HepG2 (cell line): ENCODE measurements at regions not wholly inside any gene's neighbourhood (a gene's known extent, or its start where the extent isn't known, plus 50 kb on each side); places are given as distances from the start of the nearest gene placed in this dataset.

Source experiments
- ATAC-seq: fragments of 200-7000 bp; cut with Tn5 transposase; 3 replicates; pipeline ENCODE4 v1.9.1; 2020; ENCODE audit warnings: mild to moderate bottlenecking, moderate library complexity
- BruUV-seq: library from RNA; stranded (reverse); fragments of 400-500 nt; replicated peaks from 2 replicates; lab custom pipeline; 2021; lab: Mats Ljungman, UMichigan
- CTCF ChIA-PET: fragments of 300-600 bp; formaldehyde crosslinking; extraction: SDS; loops from one replicate; lab custom pipeline; 2021; ENCODE audit warnings: low total read pairs, inconsistent platforms, low intra/inter-chr PET ratio; lab: Yijun Ruan, JAX
- POLR2A ChIA-PET: fragments of 350-600 bp; sonication (Branson Sonifier 250); formaldehyde crosslinking; loops from one replicate; lab custom pipeline; 2020; ENCODE audit warnings: antibody characterized with exemption, inconsistent platforms; lab: Yijun Ruan, JAX
- DNase-seq: peaks from one replicate; pipeline ENCODE4 v3.0.0-alpha.2; 2015; ENCODE audit warnings: low spot score
- FAIRE-seq: peaks from 3 replicates; lab custom pipeline; 2011; peaks lifted over from hg19 to GRCh38; lab: Jason Lieb, UNC
- H2AFZ ChIP-seq: one replicate; pipeline ENCODE4 v1.6.1; 2011; ENCODE audit warnings: low read length, inconsistent platforms
- H3K27ac ChIP-seq: fragments of 300-600 bp; 3 replicates; pipeline ENCODE4 v1.8.0; 2011; ENCODE audit warnings: mixed run types, mild to moderate bottlenecking, mixed read lengths, low read length, inconsistent platforms; ENCODE audit not compliant: insufficient read depth; ENCODE audit errors: extremely low read length
- H3K27me3 ChIP-seq, 2 experiments: fragments of 200-600 bp in 1 of 2; 2 replicates in 1 of 2; 3 replicates in 1 of 2; pipeline versions ENCODE4 v1.6.0 to v1.8.0; 2011; ENCODE audit warnings: low read length in 2 of 2, mild to moderate bottlenecking in 2 of 2, moderate library complexity in 2 of 2, inconsistent platforms in 1 of 2; ENCODE audit not compliant: insufficient read depth in 2 of 2, control insufficient read depth in 1 of 2
- H3K36me3 ChIP-seq, 2 experiments: fragments of 200-600 bp in 1 of 2; replicated peaks in 1 of 2; 2 replicates in 1 of 2; 3 replicates in 1 of 2; pipeline versions ENCODE4 v1.5.1 to v1.8.0; 2011; ENCODE audit warnings: low read length in 2 of 2, inconsistent platforms in 1 of 2; ENCODE audit not compliant: insufficient read depth in 2 of 2, control insufficient read depth in 1 of 2
- H3K4me1 ChIP-seq: 2 replicates; pipeline ENCODE4 v1.5.1; 2012; ENCODE audit warnings: low read length, inconsistent platforms; ENCODE audit not compliant: insufficient read depth
- H3K4me2 ChIP-seq: 2 replicates; pipeline ENCODE4 v1.6.0; 2011; ENCODE audit warnings: low read depth, low read length, inconsistent platforms
- H3K4me3 ChIP-seq, 3 experiments: fragments of 200-600 bp in 1 of 3; sonication (generic), shearing (Covaris generic) in 1 of 3; replicated peaks in 1 of 3; 2 replicates each; pipeline ENCODE4 v1.5.1; 2011 to 2016; ENCODE audit warnings: low read length in 3 of 3, inconsistent platforms in 2 of 3, low read depth in 2 of 3, mild to moderate bottlenecking in 2 of 3, control low read depth in 1 of 3, mixed read lengths in 1 of 3; ENCODE audit not compliant: insufficient read depth in 1 of 3
- H3K79me2 ChIP-seq: one replicate; pipeline ENCODE4 v1.6.1; 2011; ENCODE audit warnings: low read length, inconsistent platforms; ENCODE audit not compliant: insufficient read depth
- H3K9ac ChIP-seq: 2 replicates; pipeline ENCODE4 v1.6.0; 2011; ENCODE audit warnings: mild to moderate bottlenecking, low read depth, low read length, inconsistent platforms; ENCODE audit not compliant: insufficient read depth
- H3K9me3 ChIP-seq: 2 replicates; pipeline ENCODE4 v1.5.1; 2012; ENCODE audit warnings: mild to moderate bottlenecking, low read length
- H4K20me1 ChIP-seq: 2 replicates; pipeline ENCODE4 v1.6.0; 2011; ENCODE audit warnings: inconsistent platforms, mild to moderate bottlenecking, low read length, moderate library complexity; ENCODE audit not compliant: insufficient read depth
- CHCHD3 ChIP-seq: sonication (generic); formaldehyde crosslinking; IDR thresholded peaks from 2 replicates; pipeline ENCODE4 v1.8.0; 2022; ENCODE audit warnings: mild to moderate bottlenecking, missing genetic modification reagents, moderate library complexity
- GATAD1 ChIP-seq: IDR thresholded peaks from 2 replicates; pipeline ENCODE4 v1.6.1; 2016; ENCODE audit warnings: missing genetic modification reagents, missing compliant biosample characterization
- GMEB2 ChIP-seq: IDR thresholded peaks from 2 replicates; pipeline ENCODE4 v1.6.1; 2016; ENCODE audit warnings: missing biosample characterization, missing genetic modification reagents, low read depth
- HOXA7 ChIP-seq: sonication (generic); formaldehyde crosslinking; IDR thresholded peaks from 2 replicates; pipeline ENCODE4 v1.8.1; 2022; ENCODE audit warnings: mild to moderate bottlenecking, missing genetic modification reagents, moderate library complexity
- LCORL ChIP-seq, 2 experiments: fragments of 450-650 bp in 1 of 2; sonication (generic) in 1 of 2; formaldehyde crosslinking in 1 of 2; IDR thresholded peaks; 2 replicates each; pipeline versions ENCODE4 v1.5.0 to v1.6.1; 2017 to 2020; ENCODE audit warnings: antibody characterized with exemption in 1 of 2, missing genetic modification reagents in 1 of 2
- MED13 ChIP-seq: sonication (generic); formaldehyde crosslinking; IDR thresholded peaks from 2 replicates; pipeline ENCODE4 v1.5.0; 2020; ENCODE audit warnings: missing genetic modification reagents
- MLXIP ChIP-seq: sonication (generic); formaldehyde crosslinking; IDR thresholded peaks from 2 replicates; pipeline ENCODE4 v1.9.0; 2021; ENCODE audit warnings: missing genetic modification reagents, borderline replicate concordance
- PATZ1 ChIP-seq: sonication (generic); formaldehyde crosslinking; IDR thresholded peaks from 2 replicates; pipeline ENCODE4 v1.4.0; 2020; ENCODE audit warnings: missing genetic modification reagents
- PRDM4 ChIP-seq: sonication (generic); formaldehyde crosslinking; IDR thresholded peaks from 2 replicates; pipeline ENCODE4 v1.9.0; 2021; ENCODE audit warnings: missing genetic modification reagents, borderline replicate concordance
- REL ChIP-seq: sonication (generic); formaldehyde crosslinking; conservative IDR thresholded peaks from 2 replicates; pipeline ENCODE4 v1.8.0; 2022; ENCODE audit warnings: mild to moderate bottlenecking, missing genetic modification reagents, moderate library complexity
- TBP ChIP-seq: sonication (generic); formaldehyde crosslinking; IDR thresholded peaks from 2 replicates; pipeline ENCODE4 v1.5.0; 2020; ENCODE audit warnings: missing genetic modification reagents
- ZBTB7B ChIP-seq: sonication (generic); formaldehyde crosslinking; IDR thresholded peaks from 2 replicates; pipeline ENCODE4 v1.4.0; 2020; ENCODE audit warnings: missing genetic modification reagents
- ZMYM3 ChIP-seq: sonication (generic); formaldehyde crosslinking; IDR thresholded peaks from 2 replicates; pipeline ENCODE4 v1.5.1; 2020; ENCODE audit warnings: mild to moderate bottlenecking, missing genetic modification reagents
- ZNF12 ChIP-seq: sonication (generic); formaldehyde crosslinking; IDR thresholded peaks from 2 replicates; pipeline ENCODE4 v1.5.0; 2020; ENCODE audit warnings: missing genetic modification reagents
- ZNF569 ChIP-seq: sonication (generic); formaldehyde crosslinking; IDR thresholded peaks from 2 replicates; pipeline ENCODE4 v1.5.0; 2020; ENCODE audit warnings: mild to moderate bottlenecking, missing genetic modification reagents, moderate library complexity, borderline replicate concordance
- WGBS: methylation state at CpG from one replicate; pipeline ENCODE4 v1.1.6; 2017; ENCODE audit warnings: low lambda C conversion rate; 5-methylcytosine and 5-hydroxymethylcytosine counted together
- in situ Hi-C: cut with HindIII; loops from 2 replicates; pipeline ENCODE4 v1.10.0; 2017; ENCODE audit warnings: low pct_unique_long_range_greater_than_20kb; ENCODE audit not compliant: extremely low pct_ligation_motif_present
- intact Hi-C: fragments of 100-400 bp; cut with micrococcal nuclease; formaldehyde crosslinking; loops from one replicate; pipeline ENCODE4 v1.10.0; 2022; ENCODE audit not compliant: unreplicated experiment

GRCh38 chr2:212831671-212832199 lies 293.1 kb upstream of the ERBB4 start:
- WGBS: 81% methylated on average over 38 of the region's 50 CpGs
- H3K36me3 ChIP-seq: no peaks in the 10 kb centered on the region
- no peak overlapping the region for H3K9ac ChIP-seq
- BruUV-seq: no TSS peak
- no peak overlapping the region for H3K27ac ChIP-seq
- H3K4me1 ChIP-seq: no peaks in the 10 kb centered on the region
- no peak for DNase-seq
- intact Hi-C loops (no loop called here), in situ Hi-C loops (no loop called here)
- no peak overlapping the region for H2AFZ ChIP-seq
- no peak overlapping the region for H3K4me3 ChIP-seq
- H4K20me1 ChIP-seq: no peaks in the 10 kb centered on the region
- ChIA-PET CTCF (no interaction called here), POLR2A (no interaction called here)
- peaks cover 72% of the 10 kb centered on the region for H3K9me3 ChIP-seq
- no peak for TF ChIP-seq ZMYM3 (CRISPR knock-in tag)
- TF ChIP-seq MED13 (CRISPR knock-in tag): no peak
- no peak for TF ChIP-seq LCORL (IDR thresholded peaks at IDR 0.05)
- no peak for TF ChIP-seq LCORL (CRISPR knock-in tag; IDR thresholded peaks at IDR 0.05)
- TF ChIP-seq HOXA7 (CRISPR knock-in tag): no peak
- no peak for TF ChIP-seq MLXIP (CRISPR knock-in tag)
- TF ChIP-seq TBP (CRISPR knock-in tag): no peak
- TF ChIP-seq ZNF12 (CRISPR knock-in tag): no peak
- no peak for TF ChIP-seq ZNF569 (CRISPR knock-in tag)
- no peak for TF ChIP-seq ZBTB7B (CRISPR knock-in tag)
- no peak for TF ChIP-seq GMEB2
- TF ChIP-seq PATZ1 (CRISPR knock-in tag): no peak
- TF ChIP-seq REL (CRISPR knock-in tag): no peak
- TF ChIP-seq PRDM4 (CRISPR knock-in tag): no peak
- TF ChIP-seq GATAD1 (CRISPR knock-in tag): no peak
- TF ChIP-seq CHCHD3: no peak
- no peaks in the 10 kb centered on the region for H3K79me2 ChIP-seq
- no peaks in the 10 kb centered on the region for H3K27me3 ChIP-seq
- no peak; the same call in 2 of the 3 replicates for ATAC-seq
- H3K4me2 ChIP-seq: no peak overlapping the region
- no peak for FAIRE-seq
